HG03139 (cell line): ENCODE measurements at regions not wholly inside any gene's neighbourhood (a gene's known extent, or its start where the extent isn't known, plus 50 kb on each side); places are given as distances from the start of the nearest gene placed in this dataset.
"Not testable (repeated sequence)": the region's sequence is repeated elsewhere in the genome, so short reads cannot be mapped to it uniquely, and the experiment has no call there.

ENCODE experiments used
- ATAC-seq: cut with Tn5 transposase; IDR thresholded peaks from one replicate; pipeline ENCODE4 v1.9.1; 2021; ENCODE audit not compliant: unreplicated experiment

DNA sequence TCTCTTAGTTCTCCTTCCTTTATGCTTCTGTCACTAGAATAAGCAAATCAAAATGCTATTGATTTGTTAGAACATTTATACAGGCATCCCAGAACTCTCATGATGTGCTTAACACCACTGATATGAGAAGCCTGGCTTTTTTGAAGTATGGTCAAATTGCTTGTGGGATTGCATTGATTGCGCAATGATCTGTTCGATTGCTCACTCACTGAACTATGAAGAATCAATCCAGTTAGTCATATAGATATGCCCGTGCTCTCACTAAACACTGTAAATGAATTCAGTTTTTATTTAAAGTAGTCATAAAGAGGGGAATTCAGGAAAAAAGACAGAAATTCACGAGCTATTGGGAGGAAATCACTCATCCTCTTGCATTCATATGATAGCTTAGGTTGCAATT, 1237.8 kb downstream of the SUCLG1 start:
- ATAC-seq = no peak

DNA sequence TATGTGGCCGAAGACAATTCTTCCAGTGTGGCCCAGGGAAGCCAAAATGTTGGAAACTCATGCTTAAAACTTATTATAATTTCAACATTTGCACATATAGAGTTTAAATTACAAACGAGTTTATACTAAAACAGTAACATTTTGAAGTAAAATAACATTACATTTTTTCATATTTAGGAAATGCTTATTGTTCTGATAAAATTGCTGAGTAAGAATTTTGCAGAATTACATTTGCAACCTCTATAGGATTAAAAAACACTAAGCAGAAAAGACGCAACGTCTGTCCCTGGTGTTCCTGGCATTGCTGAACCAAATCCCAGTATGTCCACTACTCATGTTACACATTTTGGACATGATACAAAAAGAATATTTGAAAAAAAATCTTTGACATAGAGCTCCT, 1241.2 kb downstream of the SUCLG1 start:
- ATAC-seq = no peak

DNA sequence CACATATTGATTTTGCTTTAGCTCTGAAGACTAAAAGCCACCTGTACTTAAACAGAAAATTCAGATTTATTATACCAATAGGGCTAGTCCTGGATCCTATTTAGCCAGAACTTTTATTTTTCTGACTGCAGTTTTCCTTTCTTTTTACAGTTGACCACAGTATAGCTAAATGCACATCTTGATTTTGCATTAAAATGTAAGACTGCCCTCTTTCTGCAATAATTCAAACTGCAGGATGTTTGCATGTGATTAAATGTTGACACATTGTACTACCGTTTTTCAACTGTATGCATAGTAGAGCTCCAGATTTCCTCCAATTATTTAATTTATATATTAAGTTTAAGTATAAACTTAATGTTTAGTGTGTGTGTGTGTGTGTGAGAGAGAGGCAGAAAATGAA, 1262.9 kb downstream of the SUCLG1 start:
- no peak for ATAC-seq

DNA sequence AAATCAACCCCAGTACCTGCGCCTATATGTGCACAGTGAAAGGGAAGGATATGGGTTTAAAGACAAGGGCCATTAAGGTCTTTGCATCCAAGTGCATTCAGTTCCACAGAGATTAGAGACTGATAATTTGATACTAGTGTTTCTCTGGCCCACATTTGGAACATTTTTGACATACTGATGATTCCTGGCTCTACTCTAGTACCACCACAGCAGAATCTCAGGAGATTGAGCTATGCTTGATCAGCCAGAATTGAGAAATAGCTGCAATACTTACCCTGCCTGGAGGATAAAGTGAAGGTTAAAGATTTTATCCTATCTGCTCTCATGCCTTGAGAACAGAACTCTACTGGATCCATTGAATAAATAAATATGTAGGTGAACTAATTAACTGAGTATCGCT, 1267.8 kb downstream of the SUCLG1 start:
- ATAC-seq = no peak

DNA sequence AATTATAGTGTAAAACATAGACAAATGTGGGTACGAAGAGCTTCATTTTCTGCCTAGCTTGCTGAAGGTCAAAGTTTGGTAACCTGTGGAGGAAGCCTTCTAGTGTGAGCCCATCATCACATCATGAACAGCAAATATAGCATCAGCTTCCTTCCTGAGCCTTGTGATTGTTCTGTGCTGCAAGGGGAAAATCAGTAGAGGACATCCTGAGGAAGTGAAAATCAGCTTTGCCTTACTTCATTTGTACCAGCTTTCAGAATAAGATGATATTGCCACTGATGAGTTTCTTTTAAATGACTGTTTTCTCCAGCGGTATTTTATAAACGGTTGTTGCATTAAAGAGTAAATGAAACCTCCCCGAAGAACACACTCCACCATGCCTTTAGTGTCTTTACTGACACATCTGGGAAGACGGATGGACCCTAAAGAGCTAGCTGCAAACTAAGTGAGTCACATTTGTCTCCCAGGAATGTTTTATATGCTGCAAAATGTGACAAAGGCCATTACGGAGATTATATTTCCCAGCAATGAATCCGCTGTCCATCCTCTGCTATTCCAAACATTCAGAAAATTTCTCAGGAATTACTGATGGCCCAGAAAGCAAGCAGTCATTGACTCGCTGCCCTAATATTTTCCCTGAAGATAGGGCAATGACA, 1272.8 kb downstream of the SUCLG1 start:
- ATAC-seq = no peak

DNA sequence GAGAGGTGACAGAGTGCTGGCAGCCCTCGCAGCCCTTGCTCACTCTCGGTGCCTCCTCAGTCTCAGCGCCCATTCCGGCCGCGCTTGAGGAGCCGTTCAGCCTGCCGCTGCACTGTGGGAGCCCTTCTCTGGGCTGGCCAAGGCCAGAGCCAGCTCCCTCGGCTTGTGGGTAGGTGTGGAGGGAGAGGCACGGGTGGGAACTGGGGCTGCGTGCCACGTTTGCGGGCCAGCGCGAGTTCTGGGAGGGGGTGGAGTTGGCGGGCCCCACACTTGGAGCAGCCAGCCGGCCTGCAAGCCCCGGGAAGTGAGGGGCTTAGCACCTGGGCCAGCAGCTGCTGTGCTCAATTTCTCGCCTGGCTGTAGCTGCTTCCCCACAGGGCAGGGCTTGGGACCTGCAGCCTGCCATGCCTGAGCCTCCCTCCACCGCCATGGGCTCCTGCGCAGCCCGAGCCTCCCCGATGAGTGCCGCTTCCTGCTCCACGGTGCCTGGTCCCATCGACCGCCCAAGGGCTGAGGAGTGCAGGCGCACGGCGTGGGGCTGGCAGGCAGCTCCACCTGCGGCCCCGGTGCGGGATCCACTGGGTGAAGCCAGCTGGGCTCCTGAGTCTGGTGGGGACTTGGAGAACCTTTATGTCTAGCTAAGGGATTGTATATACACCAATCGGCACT, 1278.1 kb downstream of the SUCLG1 start:
- not testable (repeated sequence) for ATAC-seq

DNA sequence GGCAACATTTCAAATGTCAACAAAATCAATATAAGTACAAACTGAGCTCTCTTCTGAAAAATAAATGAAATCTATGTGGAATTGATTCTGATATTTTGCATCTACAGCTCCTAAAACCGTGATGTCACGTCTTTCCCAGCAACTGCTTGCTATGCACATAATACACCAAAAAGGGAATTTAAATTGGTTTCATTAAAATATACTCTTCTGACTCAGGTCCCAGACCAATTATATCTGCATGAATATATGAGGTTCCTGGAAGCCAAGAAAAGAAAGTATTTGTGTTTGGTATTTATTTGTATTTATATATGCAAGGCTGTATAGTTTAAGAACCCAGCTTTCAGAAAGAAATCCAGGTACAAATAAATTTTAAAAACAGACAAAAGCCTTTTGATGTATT, 1282.5 kb downstream of the SUCLG1 start:
- no peak for ATAC-seq

DNA sequence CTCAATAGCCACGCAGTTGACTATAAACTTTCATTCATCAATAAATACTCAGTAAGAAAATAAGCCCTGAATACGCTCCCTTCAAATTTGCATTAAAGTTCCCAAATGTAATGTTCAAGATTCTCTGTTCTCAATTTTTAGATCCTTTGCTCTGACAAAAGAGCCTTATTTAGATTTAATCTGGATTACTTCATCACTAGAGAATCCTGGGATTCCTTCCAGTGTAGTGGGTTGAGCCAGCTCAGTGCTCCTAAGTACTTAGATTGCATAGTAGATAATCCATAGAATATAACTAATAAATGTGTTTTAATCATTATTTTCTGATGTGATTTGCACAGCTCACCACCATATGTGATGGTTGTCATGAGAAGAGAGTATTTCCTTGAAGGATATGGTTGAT, 1286.2 kb downstream of the SUCLG1 start:
- ATAC-seq = no peak

DNA sequence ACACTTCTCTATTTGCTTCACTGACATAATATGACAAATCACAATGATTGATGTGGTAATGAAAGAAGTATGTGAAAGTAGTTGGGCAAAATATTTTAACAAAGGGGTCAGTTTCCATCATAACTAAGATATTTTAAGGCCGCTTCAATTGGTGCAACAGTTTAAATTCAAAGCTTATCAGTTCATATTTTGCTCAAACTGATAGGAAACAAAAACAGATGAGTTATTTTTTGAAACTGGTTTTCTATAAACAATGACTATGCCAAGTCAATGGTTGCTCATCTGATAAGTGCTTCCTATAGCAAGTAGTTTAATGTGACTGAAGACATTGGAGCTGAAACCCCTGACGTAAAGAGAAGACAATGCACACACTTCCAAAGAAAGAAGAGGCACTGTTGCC, 1290.7 kb downstream of the SUCLG1 start:
- ATAC-seq = no peak

DNA sequence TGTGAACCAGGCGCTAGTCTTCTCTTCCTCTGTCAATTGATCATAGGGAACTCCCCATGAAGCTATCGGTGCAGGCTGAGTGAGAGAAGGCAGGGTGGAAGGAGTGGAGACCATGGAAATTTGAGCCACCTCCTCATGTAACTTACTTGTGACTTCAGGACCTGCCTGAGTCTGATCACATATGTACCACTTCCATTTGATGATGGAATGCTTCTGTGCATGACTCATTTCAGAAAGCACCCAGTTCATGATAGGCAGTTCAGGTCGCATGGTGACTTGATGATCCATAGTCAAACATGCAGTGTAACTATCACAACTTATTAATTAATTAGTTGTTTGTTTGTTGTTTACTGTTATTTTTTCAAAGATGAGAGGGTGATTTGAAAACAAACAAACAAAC, 1296.7 kb downstream of the SUCLG1 start:
- no peak for ATAC-seq

DNA sequence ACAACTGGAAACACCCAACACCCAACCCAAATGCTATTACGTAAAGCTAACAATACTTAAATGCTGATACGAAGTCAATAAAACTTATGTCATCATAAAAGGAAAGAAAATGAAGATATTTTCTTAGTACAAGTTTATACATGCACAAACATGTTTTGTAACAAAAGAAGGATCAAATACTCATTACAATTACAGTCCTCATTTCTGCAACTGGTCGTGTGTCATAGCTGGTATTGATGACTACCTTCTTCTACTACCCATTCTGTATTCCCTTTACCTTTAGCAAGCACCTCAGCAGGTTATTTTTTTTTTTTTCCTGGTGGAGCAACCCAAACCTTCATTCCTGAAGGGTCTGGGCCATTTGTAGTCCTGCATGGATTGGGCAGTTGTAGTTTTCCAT, 1298.5 kb downstream of the SUCLG1 start:
- ATAC-seq = no peak

DNA sequence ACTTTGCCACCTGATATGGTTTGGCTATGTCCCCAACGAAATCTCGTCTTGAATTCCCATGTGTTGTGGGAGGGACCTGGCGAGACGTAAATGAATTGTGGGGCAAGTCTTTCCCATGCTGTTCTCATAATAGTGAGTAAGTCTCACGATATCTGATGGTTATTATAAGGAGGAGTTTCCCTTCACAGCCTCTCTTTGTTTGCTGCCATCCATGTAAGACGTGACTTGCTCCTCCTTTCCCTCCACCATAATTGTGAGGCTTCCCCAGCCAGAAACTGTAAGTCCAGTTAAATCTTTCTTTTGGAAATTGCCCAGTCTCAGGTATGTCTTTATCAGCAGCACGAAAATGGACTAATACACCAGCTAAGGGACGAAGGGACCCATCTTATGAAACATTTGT, 1303.3 kb downstream of the SUCLG1 start:
- ATAC-seq = no peak

DNA sequence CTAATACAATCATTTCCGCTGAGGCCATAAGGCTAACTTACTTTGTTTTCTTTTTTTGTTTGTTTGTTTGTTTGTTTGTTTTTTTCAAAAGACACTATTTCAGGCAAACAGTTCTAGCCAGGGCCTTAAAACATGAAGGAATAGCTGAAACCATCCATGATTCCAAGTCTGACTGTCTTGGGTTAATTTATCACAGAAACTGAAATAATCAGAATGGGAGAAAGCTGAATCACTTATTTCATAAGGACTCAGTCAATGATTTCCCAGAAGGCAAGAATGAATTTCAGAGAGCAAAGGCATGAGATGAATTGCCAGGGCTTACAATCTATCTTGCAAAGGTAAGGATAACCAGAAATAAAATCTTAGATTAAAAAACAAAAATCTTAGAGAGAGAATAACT, 1315.1 kb downstream of the SUCLG1 start:
- ATAC-seq = no peak

DNA sequence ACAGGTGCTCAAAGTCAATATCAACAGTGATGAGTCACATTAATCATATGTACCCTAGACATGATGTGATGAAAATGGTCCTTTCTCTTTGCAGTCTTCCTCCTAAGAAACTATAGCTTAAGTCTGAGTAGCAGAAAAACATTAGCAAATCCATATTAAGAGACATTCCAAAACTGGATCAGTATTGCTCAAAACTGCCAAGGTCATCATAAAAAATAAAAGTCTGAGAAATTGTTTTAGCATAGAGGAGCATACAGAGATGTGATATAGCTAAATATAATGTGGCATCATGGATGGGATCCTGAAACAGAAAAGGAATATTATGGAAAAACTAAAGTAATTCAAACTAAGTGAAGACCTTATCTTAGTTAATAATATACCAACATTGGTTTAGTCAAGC, 1316.1 kb downstream of the SUCLG1 start:
- no peak for ATAC-seq

DNA sequence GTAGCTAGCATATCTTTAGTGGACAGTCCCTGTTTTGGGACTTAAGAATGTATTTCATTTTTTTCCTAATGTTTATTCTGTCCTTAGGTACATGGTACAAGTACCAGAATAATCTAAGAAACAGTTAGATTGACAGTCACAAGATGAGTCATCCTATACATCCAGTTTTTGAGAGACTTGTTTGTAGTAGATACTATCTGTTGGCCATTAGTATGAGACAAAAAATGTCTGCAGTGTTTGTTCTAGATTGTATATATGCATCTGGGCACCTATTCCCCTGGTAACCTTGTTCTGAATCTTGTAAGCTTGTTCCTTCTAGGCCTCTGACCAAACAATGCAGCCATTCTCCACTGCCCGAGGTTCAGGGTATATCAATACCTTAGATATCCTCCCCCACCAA, 1343.5 kb downstream of the SUCLG1 start:
- ATAC-seq = no peak

DNA sequence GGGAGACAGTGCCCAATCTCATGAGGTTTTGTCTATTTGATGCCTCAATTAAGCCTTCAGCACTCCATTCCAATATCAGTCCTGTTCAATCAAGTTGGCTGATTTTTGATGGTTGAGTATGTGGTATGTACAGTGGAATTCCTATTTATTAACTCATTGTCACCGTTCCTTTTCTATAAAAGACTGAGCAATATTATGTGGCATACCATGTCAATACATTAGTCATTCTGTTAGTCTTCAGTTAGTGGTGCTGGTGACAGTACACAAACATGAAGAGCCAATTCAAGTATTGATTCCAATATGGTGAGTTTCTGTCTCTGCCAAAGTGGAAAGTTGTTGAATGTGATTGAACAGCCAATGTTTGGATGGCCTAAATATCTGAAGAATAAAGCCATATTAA, 1343.9 kb downstream of the SUCLG1 start:
- ATAC-seq = no peak

DNA sequence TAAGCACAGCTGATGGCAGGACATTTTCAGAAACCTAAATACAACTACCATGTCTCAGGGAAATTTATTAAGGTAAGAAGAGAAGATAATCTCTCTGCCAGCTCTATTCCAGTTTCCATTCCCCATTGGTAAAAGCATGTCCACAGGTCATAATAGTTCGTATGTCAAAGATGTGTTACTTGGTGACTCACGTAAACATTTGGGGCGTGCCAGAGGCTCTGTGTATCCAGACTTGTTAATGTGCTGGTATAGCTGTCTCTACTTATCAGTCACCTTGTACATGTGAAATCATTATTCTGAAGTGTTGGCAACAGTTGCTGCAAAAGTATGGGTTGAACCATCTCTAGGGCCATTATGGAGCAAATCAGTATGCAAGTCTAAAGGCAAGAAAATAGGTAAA, 1345.1 kb downstream of the SUCLG1 start:
- ATAC-seq = no peak

DNA sequence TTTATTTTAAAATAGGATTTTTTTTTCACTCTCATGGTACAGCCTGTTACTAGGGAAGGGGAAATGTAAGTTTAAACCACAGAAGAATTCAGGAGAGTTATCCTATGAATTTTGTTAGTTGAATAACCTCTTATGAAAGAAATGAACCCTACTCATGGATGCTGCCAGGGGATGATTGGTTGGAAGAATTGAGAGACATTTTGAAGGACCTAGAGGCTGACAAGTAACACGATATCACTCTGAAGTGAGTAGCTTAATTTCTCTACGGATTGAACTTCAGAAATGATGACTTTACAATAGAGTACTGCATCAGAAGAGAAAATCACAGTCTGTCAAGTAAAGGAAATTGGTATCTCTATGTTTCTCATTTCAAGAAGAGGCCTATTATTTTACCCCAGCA, 1346.2 kb downstream of the SUCLG1 start:
- ATAC-seq = no peak

DNA sequence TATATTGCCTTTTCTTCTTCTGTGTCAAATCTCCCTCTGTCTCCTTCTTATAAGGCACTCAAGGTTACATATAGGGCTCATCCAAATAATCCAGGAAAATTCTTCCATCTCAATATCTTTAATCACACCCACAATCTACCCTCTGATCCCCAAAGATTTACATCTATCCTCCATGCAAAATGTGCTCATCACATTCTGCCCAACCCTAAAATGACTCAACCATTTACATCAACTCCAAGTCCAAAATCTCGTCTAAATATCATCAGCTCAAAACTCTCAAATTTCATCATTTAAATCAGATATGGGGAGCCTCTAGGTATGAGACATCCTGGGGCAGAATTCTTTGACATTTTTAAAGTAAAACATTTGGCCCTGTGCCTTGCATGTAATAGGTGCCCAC, 1349.8 kb downstream of the SUCLG1 start:
- ATAC-seq = no peak

DNA sequence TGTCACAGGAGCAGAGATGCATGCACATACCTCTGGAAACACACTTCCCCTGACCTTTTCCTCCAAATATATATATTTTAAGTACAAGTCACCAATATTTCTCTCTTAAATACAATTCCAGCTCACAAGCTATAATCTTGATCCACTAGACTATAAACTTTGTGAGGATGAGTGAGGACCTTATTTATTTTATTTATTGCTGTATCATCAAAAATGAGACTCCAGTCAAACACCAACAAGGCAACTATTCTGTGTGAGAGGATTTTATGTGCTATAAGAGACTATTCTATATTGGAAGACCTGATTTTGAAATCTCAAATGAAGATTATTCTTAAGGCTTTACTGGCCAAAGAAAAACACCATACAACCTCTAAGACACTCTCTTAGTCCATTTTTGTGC, 1352.2 kb downstream of the SUCLG1 start:
- ATAC-seq = no peak

DNA sequence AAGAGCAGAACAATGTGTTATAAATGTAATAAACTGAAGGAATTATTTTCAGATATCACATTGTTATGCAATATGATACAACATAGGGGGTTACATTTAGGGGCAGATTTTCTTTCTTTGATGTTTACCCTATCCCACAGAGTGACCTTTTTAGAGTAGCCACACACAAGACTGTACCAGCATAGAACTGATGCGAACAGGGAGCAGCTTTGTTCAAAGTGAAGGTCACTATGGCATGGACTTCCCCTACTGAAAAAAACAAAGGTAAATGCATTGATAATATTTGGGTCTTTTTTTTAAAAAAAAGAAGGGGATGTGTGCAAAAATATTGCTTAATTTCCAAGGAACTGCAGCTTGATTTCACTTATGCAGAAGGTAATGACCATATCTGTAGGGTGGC, 1354.9 kb downstream of the SUCLG1 start:
- no peak for ATAC-seq

DNA sequence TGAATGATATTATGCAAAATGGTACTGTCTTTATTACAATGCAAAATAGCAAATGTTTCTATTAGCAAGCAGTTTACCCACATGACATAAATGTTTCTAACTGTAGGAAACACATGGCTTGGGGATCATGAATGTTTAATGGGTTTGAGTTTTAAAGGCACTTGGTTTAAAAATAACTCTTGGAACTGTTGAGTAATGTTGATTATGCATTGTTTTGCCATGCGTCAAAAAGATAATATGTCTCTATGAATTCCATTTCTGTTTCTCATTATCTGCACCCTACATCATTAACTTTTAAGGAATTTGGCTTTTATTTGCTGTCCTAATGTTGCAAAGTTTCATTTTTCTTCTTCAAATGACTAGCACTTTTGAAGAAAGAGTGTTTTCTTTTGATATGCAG, 1355.5 kb downstream of the SUCLG1 start:
- no peak for ATAC-seq

DNA sequence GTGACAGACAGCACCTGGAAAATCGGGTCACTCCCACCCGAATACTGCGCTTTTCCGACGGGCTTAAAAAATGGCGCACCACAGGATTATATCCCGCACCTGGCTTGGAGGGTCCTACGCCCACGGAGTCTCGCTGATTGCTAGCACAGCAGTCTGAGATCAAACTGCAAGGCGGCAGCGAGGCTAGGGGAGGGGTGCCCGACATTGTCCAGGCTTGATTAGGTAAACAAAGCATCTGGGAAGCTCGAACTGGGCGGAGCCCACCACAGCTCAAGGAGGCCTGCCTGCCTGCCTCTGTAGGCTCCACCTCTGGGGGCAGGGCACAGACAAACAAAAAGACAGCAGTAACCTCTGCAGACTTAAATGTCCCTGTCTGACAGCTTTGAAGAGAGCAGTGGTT, 1370.0 kb downstream of the SUCLG1 start:
- not testable (repeated sequence) for ATAC-seq
